Left forelimb (tissue), 1 donor: ENCODE measurements at regions not wholly inside any gene's neighbourhood (a gene's known extent, or its start where the extent isn't known, plus 50 kb on each side); places are given as distances from the start of the nearest gene placed in this dataset.
"Not testable (repeated sequence)": the region's sequence is repeated elsewhere in the genome, so short reads cannot be mapped to it uniquely, and the experiment has no call there.

Source experiments
- DNase-seq: peaks from one replicate; pipeline ENCODE4 v3.0.0-alpha.2; 2018; ENCODE audit warnings: low spot score

DNA sequence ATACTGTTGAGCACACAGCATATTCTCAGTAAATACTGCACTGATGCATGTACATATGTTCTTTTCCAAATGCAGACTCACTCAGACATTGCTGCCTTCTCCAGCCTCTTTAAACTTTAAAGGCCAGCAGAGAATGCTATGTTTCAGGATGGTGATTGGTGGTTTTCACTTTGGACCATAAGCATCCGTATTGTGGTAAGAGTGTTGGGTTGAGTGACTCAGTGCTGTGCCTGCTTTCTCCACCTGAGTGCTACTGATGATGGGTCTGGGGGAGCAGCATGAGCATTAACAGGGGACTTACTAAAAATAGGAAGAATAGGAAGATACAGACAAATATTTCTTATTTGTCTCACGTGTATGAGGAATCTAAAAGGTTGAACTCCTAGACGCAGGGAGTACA is 56.3 kb upstream of the ZNF92 start:
- DNase-seq = no peak

DNA sequence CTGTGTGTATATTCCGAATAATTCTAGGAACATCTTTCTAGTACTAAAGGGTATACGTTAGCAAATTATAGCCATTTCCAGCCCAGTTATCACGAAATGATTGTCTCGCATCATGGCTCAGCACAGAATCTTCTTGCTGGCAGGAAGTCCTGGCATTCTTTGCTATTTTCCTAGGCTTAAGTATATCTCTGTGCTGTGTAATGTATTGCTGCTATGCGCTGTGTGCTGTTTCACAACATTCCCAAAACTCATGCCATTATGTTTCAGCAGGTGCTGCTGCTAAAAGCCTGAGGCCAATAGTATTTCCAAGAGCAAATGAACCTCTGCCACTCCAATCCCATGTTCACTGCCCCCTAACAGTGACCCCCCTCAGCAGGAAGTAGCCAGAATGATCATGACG is 62.9 kb upstream of the ZNF92 start:
- no peak for DNase-seq

DNA sequence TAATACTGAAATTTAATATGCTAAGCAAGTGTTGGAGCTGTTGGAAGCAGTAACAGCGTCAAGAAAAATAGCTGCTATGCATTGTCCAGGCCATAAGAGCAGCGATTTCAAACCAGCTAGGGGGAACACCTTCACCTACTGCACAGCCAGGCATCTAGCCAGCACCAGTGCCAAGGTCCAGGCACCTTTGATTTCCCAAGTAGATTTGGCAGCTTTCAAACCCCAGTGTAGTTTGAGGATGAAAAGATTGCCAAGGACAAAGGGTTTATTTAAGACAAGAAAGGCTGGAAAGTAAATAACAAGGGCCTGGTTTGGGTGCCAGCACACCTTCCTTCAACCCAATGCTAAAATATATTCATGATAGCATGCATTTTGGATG is 65.4 kb upstream of the ZNF92 start:
- DNase-seq = no peak

DNA sequence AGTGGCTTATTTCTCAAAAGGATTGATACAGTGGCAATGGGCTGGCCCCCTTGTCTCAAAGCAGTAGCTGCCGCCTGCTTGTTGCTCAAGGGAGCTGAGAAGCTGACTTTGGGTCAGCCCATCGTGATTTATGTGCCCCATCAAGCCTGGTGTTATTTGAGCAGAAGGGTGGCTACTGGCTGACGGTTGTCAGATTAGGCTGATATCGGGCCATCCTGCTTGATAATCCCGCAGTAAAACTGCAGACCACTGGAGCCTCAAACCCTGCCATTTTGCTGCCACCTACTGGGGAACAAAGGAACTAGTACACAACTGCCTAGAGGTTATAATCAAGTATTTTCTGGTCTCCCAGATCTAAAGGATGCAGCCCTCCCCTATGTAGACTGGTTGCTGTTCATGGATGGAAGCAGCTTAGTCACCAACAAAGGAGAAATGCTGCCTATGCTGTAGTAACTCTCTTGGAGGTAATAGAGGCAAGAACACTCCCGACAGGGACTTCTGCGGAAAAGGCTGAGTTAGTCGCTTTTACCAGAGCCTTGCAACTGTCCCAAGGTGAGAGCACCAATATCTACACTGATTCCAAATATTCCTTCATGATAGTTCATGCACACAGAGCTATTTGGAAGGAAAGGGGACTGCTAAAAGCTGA is 65.9 kb upstream of the ZNF92 start:
- peak; percentile 71 for DNase-seq

DNA sequence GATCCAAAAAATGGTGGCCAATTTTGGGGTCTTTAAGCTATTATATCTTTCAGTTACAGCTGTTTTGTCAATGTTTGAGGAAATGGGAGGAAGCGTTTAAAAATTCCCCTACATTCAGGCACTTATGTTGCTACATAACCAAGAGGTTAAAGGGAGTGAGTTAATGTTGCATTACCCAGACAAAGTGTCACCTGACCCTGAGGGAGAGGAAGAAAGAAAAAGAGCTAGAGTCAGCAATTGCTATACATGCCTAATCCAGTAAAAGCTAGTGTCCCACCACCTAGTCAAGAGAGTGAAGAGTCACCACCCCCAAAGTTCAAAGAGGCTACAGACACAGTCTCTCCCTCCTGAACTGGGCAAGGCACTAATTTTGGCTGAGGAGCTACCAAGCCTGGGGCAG is 69.5 kb upstream of the ZNF92 start:
- no peak for DNase-seq

DNA sequence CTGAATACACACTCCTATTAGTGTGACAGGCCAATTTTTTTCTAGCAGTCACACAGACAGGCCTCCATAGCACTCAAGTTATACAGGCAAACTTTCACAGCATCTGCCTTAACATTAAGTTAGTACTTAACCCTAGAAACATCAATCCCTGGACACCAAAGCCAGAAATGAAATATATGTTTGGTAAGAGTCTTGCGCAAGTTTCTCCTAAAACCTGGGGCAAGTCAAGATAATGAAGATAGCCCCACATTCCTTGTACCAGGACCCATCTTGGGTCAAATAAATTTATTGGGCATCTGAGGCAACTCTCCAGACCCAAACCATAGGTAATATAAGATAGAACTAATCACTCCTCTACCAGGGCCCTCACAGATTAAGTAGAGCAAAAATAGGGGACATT is 70.8 kb upstream of the ZNF92 start:
- DNase-seq = no peak

DNA sequence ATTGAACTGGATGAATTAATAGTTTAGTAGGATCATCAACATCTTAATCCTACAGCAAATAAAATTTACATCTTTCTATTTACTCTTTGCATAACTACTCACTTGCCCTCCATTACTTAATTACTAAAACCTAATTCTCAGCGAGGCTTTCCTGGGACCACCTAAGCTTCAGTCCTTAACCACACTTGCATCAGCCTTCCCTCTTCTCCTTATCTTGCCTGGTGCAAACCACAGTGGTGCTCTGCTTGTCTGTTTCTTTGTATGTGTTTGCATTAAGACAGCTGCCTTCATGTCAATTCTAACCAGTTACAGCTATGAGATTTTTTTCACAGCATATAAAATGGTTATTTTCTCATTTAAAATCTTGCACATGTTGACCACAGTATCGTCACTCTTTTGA is 72.6 kb upstream of the ZNF92 start:
- no peak for DNase-seq

DNA sequence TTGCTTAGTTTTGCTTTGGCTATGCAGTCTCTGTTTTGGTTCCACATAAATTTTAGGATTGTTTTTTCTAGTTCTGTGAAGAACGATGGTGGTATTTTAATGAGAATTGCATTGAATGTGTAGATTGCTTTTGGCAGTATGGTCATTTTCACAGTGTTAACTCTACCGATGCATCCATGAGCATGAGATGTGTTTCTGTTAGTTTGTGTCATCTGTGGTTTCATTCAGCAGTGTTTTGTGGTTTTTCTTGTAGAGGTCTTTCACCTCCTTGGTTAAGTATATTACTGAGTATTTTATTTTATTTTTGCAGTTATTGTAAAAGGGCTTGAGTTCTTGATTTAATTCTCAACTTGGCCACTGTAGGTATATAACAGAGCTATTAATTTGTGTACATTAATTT is 78.2 kb upstream of the ZNF92 start:
- DNase-seq = no peak

DNA sequence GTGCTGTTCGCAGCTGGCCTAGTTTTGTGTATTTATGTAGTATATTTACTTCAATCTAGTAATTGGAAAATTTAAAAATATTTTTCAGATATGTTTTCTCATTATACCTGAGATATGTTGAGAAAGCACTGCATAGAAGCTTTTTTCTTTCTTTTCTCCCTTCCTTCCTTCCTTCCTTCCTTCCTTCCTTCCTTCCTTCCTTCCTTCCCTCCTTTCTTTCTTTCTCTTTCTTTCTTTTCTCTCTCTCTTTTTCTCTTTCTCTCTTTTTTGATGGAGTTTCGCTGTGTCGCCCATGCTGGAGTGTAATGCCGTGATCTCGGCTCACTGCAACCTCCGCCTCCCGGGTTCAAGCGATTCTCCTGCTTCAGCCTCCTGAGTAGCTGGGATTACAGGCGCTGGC is 83.3 kb upstream of the ZNF92 start:
- not testable (repeated sequence) for DNase-seq

DNA sequence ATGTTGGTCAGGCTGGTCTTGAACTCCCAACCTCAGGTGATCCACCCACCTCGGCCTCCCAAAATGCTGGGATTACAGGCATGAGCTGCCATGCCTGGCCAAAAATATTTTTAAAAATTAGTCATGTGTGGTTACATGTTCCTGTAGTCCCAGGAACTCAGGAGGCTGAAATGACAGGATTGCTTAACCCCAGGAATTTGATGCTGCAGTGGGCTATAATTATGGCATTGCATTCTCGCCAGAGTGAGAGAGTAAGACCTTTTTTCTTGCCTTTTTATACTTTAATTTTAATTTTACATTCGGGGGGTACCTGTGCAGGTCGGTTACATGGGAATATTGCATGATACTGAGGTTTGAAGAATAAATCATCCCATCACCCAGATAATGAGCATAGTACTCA is 86.6 kb upstream of the ZNF92 start:
- no peak for DNase-seq

DNA sequence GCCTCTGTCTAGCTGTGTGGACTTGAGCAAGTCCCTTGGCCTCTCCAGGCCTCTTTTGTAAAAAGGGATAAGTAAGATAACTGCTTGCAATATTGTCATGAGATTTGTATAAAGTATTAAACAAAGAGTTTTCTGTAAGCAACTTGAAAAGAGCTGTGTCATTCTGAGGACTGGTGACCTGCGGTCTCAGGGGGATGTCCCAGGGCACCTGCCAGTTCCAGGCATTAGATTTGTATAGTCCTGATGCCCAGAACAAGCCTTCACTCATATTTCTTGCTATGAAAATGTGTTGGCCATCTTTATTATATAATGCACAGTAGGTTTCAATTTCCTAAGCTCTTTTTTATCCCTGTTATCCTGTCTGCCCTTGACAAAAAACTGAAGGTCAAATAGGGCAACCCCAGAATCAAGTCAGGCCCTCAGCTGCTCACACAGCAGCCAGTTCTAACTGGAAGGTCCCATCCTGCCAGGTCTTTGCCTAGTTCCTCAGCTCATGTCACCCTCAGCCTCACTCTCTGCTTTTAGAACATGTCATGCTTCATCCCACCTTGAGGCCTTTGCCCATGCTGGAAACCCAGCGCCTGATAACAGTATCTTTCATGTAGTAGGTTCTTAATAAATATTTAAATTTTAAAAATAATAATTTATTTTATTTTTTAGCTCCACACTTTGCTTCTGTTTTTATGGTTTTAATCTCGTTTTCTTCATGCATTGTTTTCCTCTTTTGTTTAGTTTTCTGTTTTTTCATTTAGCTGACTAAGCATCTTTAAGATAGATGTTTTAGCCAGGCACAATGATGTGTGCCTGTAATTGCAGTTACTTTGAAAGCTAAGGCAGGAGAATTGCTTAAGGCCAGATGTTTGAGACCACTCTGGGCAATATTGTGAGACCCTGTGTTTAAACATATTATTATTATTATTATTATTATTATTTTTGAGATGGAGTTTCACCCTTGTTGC is 87.5 kb upstream of the ZNF92 start:
- DNase-seq = no peak

DNA sequence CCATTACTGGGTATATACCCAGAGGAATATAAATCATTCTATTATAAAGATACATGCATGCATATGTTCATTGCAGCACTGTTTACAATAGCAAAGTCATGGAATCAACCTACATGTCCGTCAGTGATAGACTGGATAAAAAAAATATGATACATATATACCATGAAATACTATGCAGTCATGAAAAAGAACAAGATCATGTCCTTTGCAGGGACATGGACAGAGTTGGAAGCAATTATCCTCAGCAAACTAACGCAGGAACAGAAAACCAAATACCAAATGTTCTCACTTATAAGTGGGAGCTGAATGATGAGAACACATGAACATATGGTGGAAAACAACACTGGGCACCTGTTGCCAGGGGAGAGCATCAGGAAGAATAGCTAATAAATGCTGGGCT is 88.4 kb upstream of the ZNF92 start:
- not testable (repeated sequence) for DNase-seq

DNA sequence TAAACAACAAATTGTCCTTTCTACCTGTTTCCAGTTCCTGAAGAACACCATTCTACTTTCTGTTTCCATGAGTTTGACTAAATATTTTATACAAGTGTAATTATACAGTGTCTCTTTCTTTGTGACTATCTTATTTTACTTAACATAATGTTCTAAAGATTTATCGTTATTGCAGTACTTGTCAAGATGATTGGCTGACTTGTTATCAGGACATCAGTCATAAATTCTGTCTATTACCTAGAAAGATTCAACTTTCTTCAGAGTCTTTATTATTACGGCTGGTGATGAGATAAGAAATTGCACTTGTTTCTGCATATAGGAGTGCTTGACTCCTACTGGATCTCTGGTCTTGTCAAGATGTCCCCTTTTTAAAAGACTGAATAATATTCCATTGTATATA is 93.9 kb upstream of the ZNF92 start:
- DNase-seq = no peak

DNA sequence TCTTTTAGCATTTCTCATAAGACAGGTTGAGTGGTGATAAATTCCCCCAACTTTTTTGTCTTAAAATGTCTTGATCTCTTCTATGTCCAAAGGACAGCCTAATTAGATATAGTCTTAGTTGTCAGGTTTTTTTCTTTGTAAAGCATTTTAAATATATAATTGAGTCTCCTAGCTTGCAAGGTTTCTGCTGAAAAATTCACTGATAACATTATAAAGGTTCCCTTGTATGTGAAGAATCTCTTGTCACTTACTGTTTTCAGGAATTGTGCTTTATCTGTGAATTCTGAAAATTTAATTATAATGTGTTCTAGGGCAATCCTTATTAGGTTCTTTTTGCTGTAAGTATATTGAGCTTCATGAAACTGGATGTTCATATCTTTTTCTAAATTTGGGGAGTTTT is 96.8 kb upstream of the ZNF92 start:
- no peak for DNase-seq

DNA sequence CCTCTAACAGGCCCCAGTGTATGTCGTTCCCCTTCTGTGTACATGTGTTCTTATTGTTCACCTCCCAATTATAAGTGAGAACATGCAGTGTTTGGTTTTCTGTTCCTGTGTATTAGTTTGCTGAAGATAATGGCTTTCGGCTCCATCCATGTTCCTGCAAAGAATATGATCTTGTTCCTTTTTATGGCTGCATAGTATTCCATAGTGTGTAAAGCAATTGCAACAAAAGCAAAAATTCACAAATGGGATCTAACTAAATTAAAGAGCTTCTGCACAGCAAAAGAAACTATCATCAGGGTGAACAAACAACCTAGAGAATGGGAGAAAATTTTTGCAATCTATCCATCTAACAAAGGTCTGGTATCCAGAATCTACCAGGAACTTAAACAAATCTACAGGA is 102.2 kb upstream of the ZNF92 start:
- not testable (repeated sequence) for DNase-seq

DNA sequence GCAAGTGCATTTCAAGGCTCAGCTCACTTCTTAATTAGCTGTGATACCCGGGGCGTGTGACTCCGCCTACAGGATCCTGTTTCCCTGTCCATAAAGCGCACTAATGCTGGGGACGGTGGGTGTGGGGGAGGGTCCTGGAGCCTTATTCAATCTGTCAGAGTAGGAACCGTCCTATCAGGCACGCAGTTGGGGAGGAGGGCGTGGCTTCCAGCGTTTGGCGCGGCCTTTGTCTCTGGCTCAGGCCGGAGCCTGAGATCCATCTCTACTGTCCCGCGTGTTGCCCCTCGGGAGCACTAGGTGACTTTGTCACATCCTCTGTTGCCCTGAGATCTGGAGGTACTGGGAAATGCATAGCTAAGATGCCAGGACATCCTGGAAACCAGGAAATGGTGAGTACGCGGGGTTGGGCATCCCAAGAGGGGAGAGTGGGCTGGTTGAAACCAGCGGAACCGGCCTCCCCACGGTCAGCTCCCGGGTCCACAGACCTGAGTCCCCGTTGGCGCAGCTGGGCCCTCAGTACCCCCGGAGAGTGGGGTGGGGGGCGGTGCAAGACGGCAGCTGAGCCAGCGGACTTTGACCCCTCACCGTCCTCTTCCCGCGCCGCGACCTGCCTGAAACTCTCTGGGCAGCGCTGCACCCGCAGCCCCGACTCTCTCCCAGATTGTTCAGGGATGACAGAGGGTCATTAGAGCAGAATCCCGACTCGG is 104.4 kb upstream of the ZNF92 start:
- DNase-seq = peak; percentile 87

DNA sequence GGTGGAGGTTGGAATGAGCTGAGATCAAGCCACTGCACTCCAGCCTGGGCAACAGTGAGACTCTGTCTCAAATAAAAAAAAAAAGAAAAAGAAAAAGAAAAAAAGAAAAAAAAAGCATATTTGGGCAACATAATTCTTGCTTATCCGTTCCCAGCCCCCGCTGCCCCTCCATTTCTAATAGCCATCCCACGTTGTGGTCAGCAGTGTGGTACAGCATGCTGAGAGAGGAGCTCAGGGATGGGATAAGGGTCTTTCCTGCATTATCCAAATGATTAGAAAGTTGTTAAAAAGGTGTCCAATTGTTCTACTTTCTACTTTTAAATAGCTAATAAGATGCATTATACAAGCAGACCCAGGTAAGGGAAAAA is 104.9 kb upstream of the ZNF92 start:
- no peak for DNase-seq

DNA sequence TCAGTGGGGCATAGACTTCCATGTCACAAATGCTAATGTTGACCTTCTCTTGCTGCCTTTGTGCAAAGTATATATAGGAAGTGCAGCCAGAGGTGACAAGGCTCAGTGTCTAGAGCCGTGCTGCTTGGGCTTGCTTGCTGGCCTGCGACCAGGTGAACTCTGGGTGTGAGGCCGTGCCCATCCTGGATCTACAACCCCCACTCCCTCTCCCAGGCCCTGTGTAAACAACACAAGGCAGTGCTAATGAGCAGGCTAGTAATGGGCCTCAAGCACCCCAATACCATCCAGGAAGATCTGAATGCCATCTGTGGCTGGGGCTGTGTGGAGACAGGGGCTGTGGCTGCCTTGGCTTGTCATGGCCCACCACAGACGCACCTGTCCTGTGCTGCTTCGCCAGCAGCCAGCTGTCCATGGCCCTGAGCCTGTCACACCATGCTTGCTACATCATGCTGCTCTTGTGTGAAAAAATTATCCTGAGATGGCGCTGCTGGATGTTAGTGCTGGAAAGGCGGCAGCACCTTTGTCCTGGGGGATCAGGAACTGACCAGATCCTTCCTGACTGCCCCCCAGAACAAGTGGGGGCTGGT is 107.6 kb upstream of the ZNF92 start:
- no peak for DNase-seq

DNA sequence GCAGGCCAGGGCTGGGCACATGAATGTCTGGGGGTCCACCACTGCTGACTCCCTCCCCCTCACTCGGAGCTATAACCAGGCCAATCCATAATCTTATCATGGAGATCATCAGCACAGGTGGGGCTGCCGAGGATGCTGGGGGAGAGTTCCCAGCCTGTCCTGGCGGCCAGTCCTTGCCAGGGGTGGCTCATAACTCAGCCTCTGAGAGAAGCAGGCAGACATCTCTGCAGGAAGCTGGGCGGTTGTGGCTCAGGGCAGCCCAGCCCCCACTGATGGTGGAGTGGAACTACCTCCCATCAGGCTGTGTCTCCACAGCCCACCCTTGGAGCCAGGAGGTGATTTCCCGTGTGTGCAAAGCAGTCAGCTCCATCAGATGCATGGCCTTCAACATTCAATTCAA is 109.4 kb upstream of the ZNF92 start:
- no peak for DNase-seq

DNA sequence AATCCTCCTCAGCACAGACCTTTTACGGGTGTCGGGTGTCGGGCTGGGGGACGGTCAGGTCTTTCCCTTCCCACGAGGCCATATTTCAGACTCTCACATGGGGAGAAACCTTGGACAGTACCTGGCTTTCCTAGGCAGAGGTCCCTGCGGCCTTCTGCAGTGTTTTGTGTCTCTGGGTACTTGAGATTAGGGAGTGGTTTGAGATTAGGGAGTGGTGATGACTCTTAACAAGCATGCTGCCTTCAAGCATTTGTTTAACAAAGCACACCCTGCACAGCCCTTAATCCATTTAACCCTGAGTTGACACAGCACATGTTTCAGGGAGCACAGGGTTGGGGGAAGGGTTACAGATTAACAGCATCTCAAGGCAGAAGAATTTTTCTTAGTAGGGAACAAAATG is 113.0 kb upstream of the ZNF92 start:
- DNase-seq = not testable (repeated sequence)

DNA sequence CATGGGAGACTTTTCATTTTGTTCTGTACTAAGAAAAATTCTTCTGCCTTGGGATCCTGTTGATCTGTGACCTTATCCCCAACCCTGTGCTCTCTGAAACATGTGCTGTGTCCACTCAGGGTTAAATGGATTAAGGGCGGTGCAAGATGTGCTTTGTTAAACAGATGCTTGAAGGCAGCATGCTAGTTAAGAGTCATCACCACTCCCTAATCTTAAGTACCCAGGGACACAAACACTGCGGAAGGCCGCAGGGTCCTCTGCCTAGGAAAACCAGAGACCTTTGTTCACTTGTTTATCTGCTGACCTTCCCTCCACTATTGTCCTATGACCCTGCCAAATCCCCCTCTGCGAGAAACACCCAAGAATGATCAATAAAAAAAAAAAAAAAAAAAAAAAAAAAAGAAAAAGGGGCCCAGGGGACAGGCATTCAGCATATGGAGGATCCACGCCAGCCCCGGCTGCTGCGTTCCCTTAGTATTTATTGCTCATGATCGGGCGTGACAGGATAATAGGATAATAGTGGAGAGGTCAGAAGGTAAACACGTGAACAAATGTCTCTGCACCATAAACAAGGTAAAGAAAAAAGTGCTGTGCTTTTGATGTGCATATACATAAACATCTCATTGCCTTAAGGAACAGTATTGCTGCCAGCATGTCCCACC is 113.7 kb upstream of the ZNF92 start:
- not testable (repeated sequence) for DNase-seq

DNA sequence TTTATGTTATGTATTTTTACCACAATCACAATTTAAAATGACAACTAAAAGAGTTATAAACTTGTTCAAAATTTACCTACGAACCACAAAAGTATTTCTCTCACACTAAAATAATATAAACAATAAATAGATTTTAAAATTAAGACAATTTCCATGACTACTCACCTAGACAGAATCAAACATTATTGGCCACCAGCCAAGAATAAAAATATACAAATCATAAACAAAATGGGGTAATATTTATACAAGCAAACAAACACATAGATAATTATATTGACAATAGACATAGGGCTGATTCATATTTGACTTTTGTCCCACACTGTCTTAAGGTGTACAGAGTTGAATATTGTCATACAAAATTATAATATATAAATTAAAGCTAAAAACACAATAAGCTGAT is 119.6 kb upstream of the ZNF92 start:
- no peak for DNase-seq
